Left cardiac atrium (tissue), 4 donors: ENCODE measurements at regions not wholly inside any gene's neighbourhood (a gene's known extent, or its start where the extent isn't known, plus 50 kb on each side); places are given as distances from the start of the nearest gene placed in this dataset.

Source experiments
- ATAC-seq, 2 donors: fragments of 200-7000 bp; cut with Tn5 transposase; one replicate each; pipeline ENCODE4 v1.9.1; 2020; ENCODE audit warnings: mild to moderate bottlenecking in 2 of 2, moderate library complexity in 2 of 2
- DNase-seq: peaks from one replicate; pipeline ENCODE4 v3.0.0-alpha.2; 2020
- intact Hi-C, 2 donors: fragments of 100-400 bp; cut with DNase I; formaldehyde crosslinking; loops; one replicate each; pipeline versions ENCODE4 v1.14.1 to v1.15.1; 2022 to 2023
- donor health status: DM: no; HTN: yes; CAD: no.
- donor health status: DM: no; HTN: yes; CAD: no; lungs with severe emphysema.
- donor health status: DM: yes; HTN: yes; CAD: no.
- donor health status: Dilated cardiomyopathy.

- no peak for DNase-seq
- ATAC-seq = no peak
- intact Hi-C loops = no loop called here
Measured at GRCh38 chr10:123502983-123503382, 163.2 kb upstream of the GPR26 start.

GRCh38 chr10:123506455-123506854 lies 159.7 kb upstream of the GPR26 start:
- DNase-seq = no peak
- ATAC-seq = no peak
- intact Hi-C loops = no loop called here

GRCh38 chr10:123507298-123507697 lies 158.9 kb upstream of the GPR26 start:
- no peak for DNase-seq
- ATAC-seq = no peak
- intact Hi-C loops = no loop called here

GRCh38 chr10:123509338-123509737 lies 156.8 kb upstream of the GPR26 start:
- no peak for ATAC-seq
- intact Hi-C loops = no loop called here
- DNase-seq = no peak

- ATAC-seq (no peak), DNase-seq (no peak)
- intact Hi-C loops = no loop called here
Measured at GRCh38 chr10:123512901-123513775, 153.0 kb upstream of the GPR26 start.

- ATAC-seq (no peak), DNase-seq (no peak)
- intact Hi-C loops = no loop called here
Measured at GRCh38 chr10:123513870-123514269, 152.3 kb upstream of the GPR26 start.

- DNase-seq (no peak), ATAC-seq (no peak)
- intact Hi-C loops = no loop called here
Measured at GRCh38 chr10:123514996-123515395, 151.2 kb upstream of the GPR26 start.

- intact Hi-C loops = no loop called here
- DNase-seq (no peak), ATAC-seq (no peak)
Measured at GRCh38 chr10:123515661-123516060, 150.5 kb upstream of the GPR26 start.

GRCh38 chr10:123516291-123516690 lies 149.9 kb upstream of the GPR26 start:
- DNase-seq = no peak
- intact Hi-C loops = no loop called here
- no peak for ATAC-seq

GRCh38 chr10:123517426-123517825 lies 148.7 kb upstream of the GPR26 start:
- DNase-seq = no peak

GRCh38 chr10:123517901-123518300 lies 148.3 kb upstream of the GPR26 start:
- no peak for DNase-seq
- intact Hi-C loops = no loop called here
- no peak for ATAC-seq

More at GRCh38 chr10:123517426-123517825, 148.7 kb upstream of the GPR26 start:
- intact Hi-C loops = no loop called here
- no peak for ATAC-seq

- intact Hi-C loops = no loop called here
- DNase-seq (no peak), ATAC-seq (no peak)
Measured at GRCh38 chr10:123518765-123519164, 147.4 kb upstream of the GPR26 start.

- ATAC-seq (no peak), DNase-seq (no peak)
- intact Hi-C loops = no loop called here
Measured at GRCh38 chr10:123519861-123520260, 146.3 kb upstream of the GPR26 start.

- intact Hi-C loops = no loop called here
- no peak for ATAC-seq
- no peak for DNase-seq
Measured at GRCh38 chr10:123521076-123521475, 145.1 kb upstream of the GPR26 start.

- no peak for ATAC-seq
- no peak for DNase-seq
- intact Hi-C loops = no loop called here
Measured at GRCh38 chr10:123521556-123521955, 144.6 kb upstream of the GPR26 start.

- no peak for ATAC-seq
- no peak for DNase-seq
- intact Hi-C loops = no loop called here
Measured at GRCh38 chr10:123522702-123523312, 143.3 kb upstream of the GPR26 start.

GRCh38 chr10:123523833-123524232 lies 142.3 kb upstream of the GPR26 start:
- ATAC-seq (no peak), DNase-seq (no peak)
- intact Hi-C loops = no loop called here

- ATAC-seq = no peak
- intact Hi-C loops = no loop called here
- DNase-seq = no peak
Measured at GRCh38 chr10:123526356-123527064, 139.6 kb upstream of the GPR26 start.

GRCh38 chr10:123527151-123527550 lies 139.0 kb upstream of the GPR26 start:
- ATAC-seq (no peak), DNase-seq (no peak)
- intact Hi-C loops = no loop called here

- no peak for ATAC-seq
Measured at GRCh38 chr10:123529146-123529760, 136.9 kb upstream of the GPR26 start.

More at GRCh38 chr10:123529146-123529760, 136.9 kb upstream of the GPR26 start:
- DNase-seq = no peak
- intact Hi-C loops = no loop called here
